ENCODE measurements at regions not wholly inside any gene's neighbourhood (a gene's known extent, or its start where the extent isn't known, plus 50 kb on each side); places are given as distances from the start of the nearest gene placed in this dataset.

DNA sequence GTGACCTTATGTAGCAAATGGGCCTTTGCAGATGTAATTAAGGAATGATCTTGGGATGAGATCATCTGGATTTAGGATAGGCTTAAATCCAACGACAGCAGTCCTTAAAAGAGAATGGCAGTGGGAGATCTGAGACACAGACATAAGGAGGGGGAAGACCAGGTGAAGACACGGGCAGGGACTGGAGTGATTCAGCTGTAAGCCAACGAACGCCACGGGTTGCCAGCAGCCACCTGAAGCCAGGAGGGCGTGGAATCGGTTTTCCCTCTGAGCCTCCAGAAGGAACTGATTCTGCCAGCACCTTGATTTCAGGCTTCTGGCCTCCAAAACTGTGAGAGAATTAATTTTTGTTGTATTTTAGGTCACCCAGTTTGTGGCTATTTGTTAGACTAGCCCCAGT is 218.6 kb upstream of the ANKRD55 start:
- intact Hi-C loops (cut with micrococcal nuclease) = no loop called here
- Mint-ChIP-seq H3K4me3 (ENCODE audit: unreplicated experiment) (no peak overlapping the region), H3K27me3 (ENCODE audit: insufficient read depth, unreplicated experiment) (no peaks in the 10 kb centered on the region), H3K36me3 (ENCODE audit: insufficient read depth, unreplicated experiment) (peaks cover 5% of the 10 kb centered on the region), H3K4me1 (ENCODE audit: insufficient read depth, unreplicated experiment) (peaks cover 16% of the 10 kb centered on the region), H3K27ac (ENCODE audit: low read depth, unreplicated experiment) (no peak overlapping the region), H3K9me3 (ENCODE audit: unreplicated experiment) (no peaks in the 10 kb centered on the region)
- ChIA-PET POLR2A (interaction anchor here (0.6 kb wide), 1 partner anchor 218 kb away, joined by 4 read pairs; no protein-coding TSS in a partner anchor), CTCF (interaction anchor here (0.6 kb wide), 1 partner anchor 16 kb away, joined by 3 read pairs; no protein-coding TSS in a partner anchor)
- TF ChIP-seq, protein P1, sequence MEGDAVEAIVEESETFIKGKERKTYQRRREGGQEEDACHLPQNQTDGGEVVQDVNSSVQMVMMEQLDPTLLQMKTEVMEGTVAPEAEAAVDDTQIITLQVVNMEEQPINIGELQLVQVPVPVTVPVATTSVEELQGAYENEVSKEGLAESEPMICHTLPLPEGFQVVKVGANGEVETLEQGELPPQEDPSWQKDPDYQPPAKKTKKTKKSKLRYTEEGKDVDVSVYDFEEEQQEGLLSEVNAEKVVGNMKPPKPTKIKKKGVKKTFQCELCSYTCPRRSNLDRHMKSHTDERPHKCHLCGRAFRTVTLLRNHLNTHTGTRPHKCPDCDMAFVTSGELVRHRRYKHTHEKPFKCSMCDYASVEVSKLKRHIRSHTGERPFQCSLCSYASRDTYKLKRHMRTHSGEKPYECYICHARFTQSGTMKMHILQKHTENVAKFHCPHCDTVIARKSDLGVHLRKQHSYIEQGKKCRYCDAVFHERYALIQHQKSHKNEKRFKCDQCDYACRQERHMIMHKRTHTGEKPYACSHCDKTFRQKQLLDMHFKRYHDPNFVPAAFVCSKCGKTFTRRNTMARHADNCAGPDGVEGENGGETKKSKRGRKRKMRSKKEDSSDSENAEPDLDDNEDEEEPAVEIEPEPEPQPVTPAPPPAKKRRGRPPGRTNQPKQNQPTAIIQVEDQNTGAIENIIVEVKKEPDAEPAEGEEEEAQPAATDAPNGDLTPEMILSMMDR (IDR thresholded peaks at IDR 0.05; ENCODE audit: unreplicated experiment) = no peak
- no peak for DNase-seq (ENCODE audit: unreplicated experiment)
- no TSS peak for BruUV-seq (replicated peaks)

DNA sequence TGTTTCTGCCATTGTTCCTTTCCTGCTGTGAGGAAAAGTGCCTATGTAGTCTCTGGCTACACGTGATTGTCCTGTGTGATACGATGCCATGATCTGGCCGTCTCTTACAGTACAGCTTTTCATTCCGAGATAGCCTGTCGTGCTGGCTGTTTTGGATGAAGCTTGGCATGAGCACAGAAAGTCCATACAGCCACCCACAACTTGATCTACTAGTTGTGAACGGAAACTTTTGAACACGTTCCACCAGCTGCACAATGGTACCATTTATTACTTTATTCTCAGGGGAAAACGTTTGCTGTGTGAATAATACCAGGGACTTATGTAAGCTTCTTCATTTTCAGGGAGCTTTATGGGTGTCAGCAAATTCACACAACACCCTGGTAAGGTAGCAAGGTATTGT is 217.6 kb upstream of the ANKRD55 start:
- no peaks in the 10 kb centered on the region for H3K9me3 Mint-ChIP-seq (ENCODE audit: unreplicated experiment)
- intact Hi-C loops (cut with micrococcal nuclease) = no loop called here
- no peak overlapping the region for H3K4me3 Mint-ChIP-seq (ENCODE audit: unreplicated experiment)
- peaks cover 5% of the 10 kb centered on the region for H3K36me3 Mint-ChIP-seq (ENCODE audit: insufficient read depth, unreplicated experiment)
- TF ChIP-seq, protein P1 (IDR thresholded peaks at IDR 0.05; ENCODE audit: unreplicated experiment) = no peak
- no TSS peak for BruUV-seq (replicated peaks)
- CTCF ChIA-PET = interaction anchor here (0.7 to 1.2 kb wide), 2 partner anchors 25 to 35 kb away, joined by 3 read pairs; no protein-coding TSS in a partner anchor
- POLR2A ChIA-PET = no interaction called here
- H3K4me1 Mint-ChIP-seq (ENCODE audit: insufficient read depth, unreplicated experiment) = peaks cover 9% of the 10 kb centered on the region
- H3K27me3 Mint-ChIP-seq (ENCODE audit: insufficient read depth, unreplicated experiment) = no peaks in the 10 kb centered on the region
- no peak for DNase-seq (ENCODE audit: unreplicated experiment)
- no peak overlapping the region for H3K27ac Mint-ChIP-seq (ENCODE audit: low read depth, unreplicated experiment)

DNA sequence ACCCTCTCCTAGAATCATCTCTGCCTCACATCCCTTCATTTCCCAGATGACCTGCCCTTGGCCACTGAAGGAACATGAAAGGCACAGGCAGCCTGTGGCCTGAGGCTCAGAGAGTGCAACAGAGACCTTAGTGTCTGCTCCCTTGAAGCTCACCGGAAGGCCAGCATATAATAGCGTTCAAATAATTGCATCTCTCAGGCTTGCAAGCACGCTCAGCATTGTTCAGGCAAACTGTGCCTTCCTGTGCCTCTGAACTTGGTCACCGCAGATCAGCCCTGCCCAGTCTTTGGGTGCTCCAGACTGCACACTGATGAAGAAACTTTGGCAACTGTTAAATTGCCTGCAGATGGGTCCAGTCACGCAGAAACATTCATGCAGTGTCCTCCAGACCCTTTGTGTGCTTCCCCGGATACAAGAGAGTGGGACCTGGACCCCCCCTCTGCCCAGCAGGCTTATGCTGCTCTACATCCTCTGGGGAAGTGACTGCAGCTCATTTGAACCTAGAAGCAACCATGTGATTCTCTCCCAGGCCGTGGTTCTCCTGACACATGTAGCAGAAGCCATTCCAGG is 216.0 kb upstream of the ANKRD55 start:
- Mint-ChIP-seq H3K27me3 (ENCODE audit: insufficient read depth, unreplicated experiment) (no peaks in the 10 kb centered on the region), H3K27ac (ENCODE audit: low read depth, unreplicated experiment) (no peak overlapping the region), H3K4me1 (ENCODE audit: insufficient read depth, unreplicated experiment) (peaks cover 6% of the 10 kb centered on the region), H3K9me3 (ENCODE audit: unreplicated experiment) (no peaks in the 10 kb centered on the region), H3K4me3 (ENCODE audit: unreplicated experiment) (no peak overlapping the region), H3K36me3 (ENCODE audit: insufficient read depth, unreplicated experiment) (peaks cover 5% of the 10 kb centered on the region)
- no TSS peak for BruUV-seq (replicated peaks)
- TF ChIP-seq, protein P1 (IDR thresholded peaks at IDR 0.05; ENCODE audit: unreplicated experiment) = no peak
- CTCF ChIA-PET = no interaction called here
- DNase-seq (ENCODE audit: unreplicated experiment) = no peak
- intact Hi-C loops (cut with micrococcal nuclease) = no loop called here
- POLR2A ChIA-PET = no interaction called here

DNA sequence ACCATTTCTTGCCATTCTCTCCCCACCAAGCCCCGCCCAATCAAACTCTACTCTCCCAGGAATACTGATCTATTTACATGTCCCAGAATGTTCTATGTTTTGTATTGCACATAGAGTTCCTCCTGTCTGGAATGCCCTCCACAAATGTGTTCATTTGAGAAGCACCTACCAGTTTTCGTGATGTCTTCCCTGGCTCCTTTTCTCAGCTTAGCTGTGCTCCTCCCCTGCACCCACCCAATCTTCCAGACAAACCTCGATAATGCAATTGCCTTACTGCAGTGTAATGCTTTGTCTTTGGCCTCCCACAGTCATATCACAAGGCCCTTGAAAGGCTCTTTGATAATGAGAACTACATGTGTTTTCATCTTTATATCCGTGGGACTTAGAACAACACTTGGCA is 214.5 kb upstream of the ANKRD55 start:
- Mint-ChIP-seq H3K27ac (ENCODE audit: low read depth, unreplicated experiment) (no peak overlapping the region), H3K36me3 (ENCODE audit: insufficient read depth, unreplicated experiment) (peaks cover 5% of the 10 kb centered on the region), H3K4me3 (ENCODE audit: unreplicated experiment) (no peak overlapping the region), H3K9me3 (ENCODE audit: unreplicated experiment) (no peaks in the 10 kb centered on the region), H3K27me3 (ENCODE audit: insufficient read depth, unreplicated experiment) (no peaks in the 10 kb centered on the region), H3K4me1 (ENCODE audit: insufficient read depth, unreplicated experiment) (peaks cover 6% of the 10 kb centered on the region)
- ChIA-PET CTCF (no interaction called here), POLR2A (no interaction called here)
- TF ChIP-seq, protein P1 (IDR thresholded peaks at IDR 0.05; ENCODE audit: unreplicated experiment) = no peak
- intact Hi-C loops (cut with micrococcal nuclease) = no loop called here
- no peak for DNase-seq (ENCODE audit: unreplicated experiment)
- no TSS peak for BruUV-seq (replicated peaks)

Data from MCF 10A (cell line).